ENCODE measurements at regions not wholly inside any gene's neighbourhood (a gene's known extent, or its start where the extent isn't known, plus 50 kb on each side); places are given as distances from the start of the nearest gene placed in this dataset.

DNA sequence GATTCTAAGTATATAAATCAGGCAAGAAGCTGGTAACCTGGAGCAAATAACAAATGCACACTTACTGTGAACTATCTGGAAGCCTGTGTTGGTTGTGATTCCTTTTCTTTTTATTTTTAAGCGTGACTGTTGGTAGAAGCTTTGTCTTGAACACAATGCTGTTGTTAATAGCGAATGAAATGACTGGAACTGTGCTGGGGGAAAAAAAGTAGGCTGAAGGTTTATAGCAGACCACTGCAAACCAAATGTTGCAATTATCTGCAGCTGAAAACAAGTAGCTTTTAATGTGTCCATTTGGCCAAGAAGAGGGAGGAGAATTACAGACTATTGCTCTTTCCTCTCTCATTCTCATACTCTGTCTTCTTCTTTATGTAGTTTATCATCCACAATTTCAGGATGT is 184.5 kb upstream of the DNAJC19 start (continued):
- TF ChIP-seq, protein P1, sequence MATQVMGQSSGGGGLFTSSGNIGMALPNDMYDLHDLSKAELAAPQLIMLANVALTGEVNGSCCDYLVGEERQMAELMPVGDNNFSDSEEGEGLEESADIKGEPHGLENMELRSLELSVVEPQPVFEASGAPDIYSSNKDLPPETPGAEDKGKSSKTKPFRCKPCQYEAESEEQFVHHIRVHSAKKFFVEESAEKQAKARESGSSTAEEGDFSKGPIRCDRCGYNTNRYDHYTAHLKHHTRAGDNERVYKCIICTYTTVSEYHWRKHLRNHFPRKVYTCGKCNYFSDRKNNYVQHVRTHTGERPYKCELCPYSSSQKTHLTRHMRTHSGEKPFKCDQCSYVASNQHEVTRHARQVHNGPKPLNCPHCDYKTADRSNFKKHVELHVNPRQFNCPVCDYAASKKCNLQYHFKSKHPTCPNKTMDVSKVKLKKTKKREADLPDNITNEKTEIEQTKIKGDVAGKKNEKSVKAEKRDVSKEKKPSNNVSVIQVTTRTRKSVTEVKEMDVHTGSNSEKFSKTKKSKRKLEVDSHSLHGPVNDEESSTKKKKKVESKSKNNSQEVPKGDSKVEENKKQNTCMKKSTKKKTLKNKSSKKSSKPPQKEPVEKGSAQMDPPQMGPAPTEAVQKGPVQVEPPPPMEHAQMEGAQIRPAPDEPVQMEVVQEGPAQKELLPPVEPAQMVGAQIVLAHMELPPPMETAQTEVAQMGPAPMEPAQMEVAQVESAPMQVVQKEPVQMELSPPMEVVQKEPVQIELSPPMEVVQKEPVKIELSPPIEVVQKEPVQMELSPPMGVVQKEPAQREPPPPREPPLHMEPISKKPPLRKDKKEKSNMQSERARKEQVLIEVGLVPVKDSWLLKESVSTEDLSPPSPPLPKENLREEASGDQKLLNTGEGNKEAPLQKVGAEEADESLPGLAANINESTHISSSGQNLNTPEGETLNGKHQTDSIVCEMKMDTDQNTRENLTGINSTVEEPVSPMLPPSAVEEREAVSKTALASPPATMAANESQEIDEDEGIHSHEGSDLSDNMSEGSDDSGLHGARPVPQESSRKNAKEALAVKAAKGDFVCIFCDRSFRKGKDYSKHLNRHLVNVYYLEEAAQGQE (IDR thresholded peaks at IDR 0.05; ENCODE audit: unreplicated experiment): no peak
- TF ChIP-seq NANOG (IDR thresholded peaks at IDR 0.05; ENCODE audit: borderline replicate concordance): no peak
- no peak for TF ChIP-seq EZH2 (IDR thresholded peaks at IDR 0.05; ENCODE audit: low read depth, unreplicated experiment)
- TF ChIP-seq, protein P2, sequence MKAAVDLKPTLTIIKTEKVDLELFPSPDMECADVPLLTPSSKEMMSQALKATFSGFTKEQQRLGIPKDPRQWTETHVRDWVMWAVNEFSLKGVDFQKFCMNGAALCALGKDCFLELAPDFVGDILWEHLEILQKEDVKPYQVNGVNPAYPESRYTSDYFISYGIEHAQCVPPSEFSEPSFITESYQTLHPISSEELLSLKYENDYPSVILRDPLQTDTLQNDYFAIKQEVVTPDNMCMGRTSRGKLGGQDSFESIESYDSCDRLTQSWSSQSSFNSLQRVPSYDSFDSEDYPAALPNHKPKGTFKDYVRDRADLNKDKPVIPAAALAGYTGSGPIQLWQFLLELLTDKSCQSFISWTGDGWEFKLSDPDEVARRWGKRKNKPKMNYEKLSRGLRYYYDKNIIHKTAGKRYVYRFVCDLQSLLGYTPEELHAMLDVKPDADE (IDR thresholded peaks at IDR 0.05): no peak

DNA sequence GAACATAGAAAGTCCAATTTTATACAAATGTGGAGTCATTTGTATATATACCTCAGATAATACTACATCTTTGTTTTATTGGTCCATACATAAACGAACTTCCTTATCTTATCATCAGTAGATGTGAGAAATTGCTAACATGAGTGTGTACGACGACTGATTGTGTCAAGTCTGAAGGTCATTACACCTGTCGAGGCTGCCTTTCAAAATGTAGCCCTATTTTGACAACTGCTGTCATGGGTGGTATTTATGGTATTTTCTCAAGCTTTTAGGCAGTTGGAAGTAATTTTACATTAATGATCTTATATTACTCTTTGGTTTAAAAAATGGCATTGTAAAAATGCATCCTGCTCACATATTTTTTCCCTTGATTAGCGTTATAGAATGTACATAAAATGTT is 183.7 kb upstream of the DNAJC19 start:
- no peak for ATAC-seq
- no peaks in the 10 kb centered on the region for H4K20me1 ChIP-seq (replicated peaks; ENCODE audit: insufficient read depth)
- no peaks in the 10 kb centered on the region for H3K36me3 Mint-ChIP-seq (ENCODE audit: low read depth)
- TF ChIP-seq JUNB (IDR thresholded peaks at IDR 0.05; ENCODE audit: unreplicated experiment) (no peak), EZH2phosphoT487 (IDR thresholded peaks at IDR 0.05; ENCODE audit: unreplicated experiment) (no peak), ZNF331 (CRISPR knock-in tag; IDR thresholded peaks at IDR 0.05; ENCODE audit: low read depth) (no peak), CREB1 (CRISPR knock-in tag; IDR thresholded peaks at IDR 0.05; ENCODE audit: low read depth) (no peak), NANOG (IDR thresholded peaks at IDR 0.05; ENCODE audit: borderline replicate concordance) (no peak)
- TF ChIP-seq, protein P3, sequence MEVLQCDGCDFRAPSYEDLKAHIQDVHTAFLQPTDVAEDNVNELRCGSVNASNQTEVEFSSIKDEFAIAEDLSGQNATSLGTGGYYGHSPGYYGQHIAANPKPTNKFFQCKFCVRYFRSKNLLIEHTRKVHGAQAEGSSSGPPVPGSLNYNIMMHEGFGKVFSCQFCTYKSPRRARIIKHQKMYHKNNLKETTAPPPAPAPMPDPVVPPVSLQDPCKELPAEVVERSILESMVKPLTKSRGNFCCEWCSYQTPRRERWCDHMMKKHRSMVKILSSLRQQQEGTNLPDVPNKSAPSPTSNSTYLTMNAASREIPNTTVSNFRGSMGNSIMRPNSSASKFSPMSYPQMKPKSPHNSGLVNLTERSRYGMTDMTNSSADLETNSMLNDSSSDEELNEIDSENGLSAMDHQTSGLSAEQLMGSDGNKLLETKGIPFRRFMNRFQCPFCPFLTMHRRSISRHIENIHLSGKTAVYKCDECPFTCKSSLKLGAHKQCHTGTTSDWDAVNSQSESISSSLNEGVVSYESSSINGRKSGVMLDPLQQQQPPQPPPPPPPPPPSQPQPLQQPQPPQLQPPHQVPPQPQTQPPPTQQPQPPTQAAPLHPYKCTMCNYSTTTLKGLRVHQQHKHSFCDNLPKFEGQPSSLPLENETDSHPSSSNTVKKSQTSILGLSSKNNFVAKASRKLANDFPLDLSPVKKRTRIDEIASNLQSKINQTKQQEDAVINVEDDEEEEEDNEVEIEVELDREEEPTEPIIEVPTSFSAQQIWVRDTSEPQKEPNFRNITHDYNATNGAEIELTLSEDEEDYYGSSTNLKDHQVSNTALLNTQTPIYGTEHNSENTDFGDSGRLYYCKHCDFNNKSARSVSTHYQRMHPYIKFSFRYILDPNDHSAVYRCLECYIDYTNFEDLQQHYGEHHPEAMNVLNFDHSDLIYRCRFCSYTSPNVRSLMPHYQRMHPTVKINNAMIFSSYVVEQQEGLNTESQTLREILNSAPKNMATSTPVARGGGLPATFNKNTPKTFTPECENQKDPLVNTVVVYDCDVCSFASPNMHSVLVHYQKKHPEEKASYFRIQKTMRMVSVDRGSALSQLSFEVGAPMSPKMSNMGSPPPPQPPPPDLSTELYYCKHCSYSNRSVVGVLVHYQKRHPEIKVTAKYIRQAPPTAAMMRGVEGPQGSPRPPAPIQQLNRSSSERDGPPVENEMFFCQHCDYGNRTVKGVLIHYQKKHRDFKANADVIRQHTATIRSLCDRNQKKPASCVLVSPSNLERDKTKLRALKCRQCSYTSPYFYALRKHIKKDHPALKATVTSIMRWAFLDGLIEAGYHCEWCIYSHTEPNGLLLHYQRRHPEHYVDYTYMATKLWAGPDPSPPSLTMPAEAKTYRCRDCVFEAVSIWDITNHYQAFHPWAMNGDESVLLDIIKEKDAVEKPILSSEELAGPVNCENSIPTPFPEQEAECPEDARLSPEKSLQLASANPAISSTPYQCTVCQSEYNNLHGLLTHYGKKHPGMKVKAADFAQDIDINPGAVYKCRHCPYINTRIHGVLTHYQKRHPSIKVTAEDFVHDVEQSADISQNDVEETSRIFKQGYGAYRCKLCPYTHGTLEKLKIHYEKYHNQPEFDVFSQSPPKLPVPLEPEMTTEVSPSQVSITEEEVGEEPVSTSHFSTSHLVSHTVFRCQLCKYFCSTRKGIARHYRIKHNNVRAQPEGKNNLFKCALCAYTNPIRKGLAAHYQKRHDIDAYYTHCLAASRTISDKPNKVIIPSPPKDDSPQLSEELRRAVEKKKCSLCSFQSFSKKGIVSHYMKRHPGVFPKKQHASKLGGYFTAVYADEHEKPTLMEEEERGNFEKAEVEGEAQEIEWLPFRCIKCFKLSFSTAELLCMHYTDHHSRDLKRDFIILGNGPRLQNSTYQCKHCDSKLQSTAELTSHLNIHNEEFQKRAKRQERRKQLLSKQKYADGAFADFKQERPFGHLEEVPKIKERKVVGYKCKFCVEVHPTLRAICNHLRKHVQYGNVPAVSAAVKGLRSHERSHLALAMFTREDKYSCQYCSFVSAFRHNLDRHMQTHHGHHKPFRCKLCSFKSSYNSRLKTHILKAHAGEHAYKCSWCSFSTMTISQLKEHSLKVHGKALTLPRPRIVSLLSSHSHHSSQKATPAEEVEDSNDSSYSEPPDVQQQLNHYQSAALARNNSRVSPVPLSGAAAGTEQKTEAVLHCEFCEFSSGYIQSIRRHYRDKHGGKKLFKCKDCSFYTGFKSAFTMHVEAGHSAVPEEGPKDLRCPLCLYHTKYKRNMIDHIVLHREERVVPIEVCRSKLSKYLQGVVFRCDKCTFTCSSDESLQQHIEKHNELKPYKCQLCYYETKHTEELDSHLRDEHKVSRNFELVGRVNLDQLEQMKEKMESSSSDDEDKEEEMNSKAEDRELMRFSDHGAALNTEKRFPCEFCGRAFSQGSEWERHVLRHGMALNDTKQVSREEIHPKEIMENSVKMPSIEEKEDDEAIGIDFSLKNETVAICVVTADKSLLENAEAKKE (CRISPR knock-in tag; IDR thresholded peaks at IDR 0.05): no peak
- TF ChIP-seq, protein P2 (IDR thresholded peaks at IDR 0.05): no peak
- TF ChIP-seq, protein P1 (IDR thresholded peaks at IDR 0.05; ENCODE audit: unreplicated experiment): no peak

More for the DNA sequence above, 183.7 kb upstream of the DNAJC19 start:
- H3K27me3 ChIP-seq (ENCODE audit: insufficient read depth): no peaks in the 10 kb centered on the region
- H3K9me2 ChIP-seq (ENCODE audit: insufficient read depth): no peaks in the 10 kb centered on the region
- DNase-seq (ENCODE audit: low spot score): no peak
- no peak overlapping the region for H3K4me2 ChIP-seq
- H3K4me1 ChIP-seq (ENCODE audit: insufficient read depth): peaks cover 5% of the 10 kb centered on the region; the same call in 1 of the 2 replicates
- peaks cover 14% of the 10 kb centered on the region for H3K4me1 Mint-ChIP-seq
- no peaks in the 10 kb centered on the region for H3F3A ChIP-seq (replicated peaks; ENCODE audit: low read depth)
- H2AFZ ChIP-seq: no peak overlapping the region
- no peak overlapping the region for H3K27ac Mint-ChIP-seq
- H3K9me3 Mint-ChIP-seq: no peaks in the 10 kb centered on the region
- H3K4me3 Mint-ChIP-seq: no peak overlapping the region
- H3K4me3 ChIP-seq: no peak overlapping the region
- H3K36me3 ChIP-seq (ENCODE audit: insufficient read depth): no peaks in the 10 kb centered on the region
- H3K27me3 Mint-ChIP-seq (ENCODE audit: insufficient read depth, low read depth, poor library complexity): no peaks in the 10 kb centered on the region
- no peaks in the 10 kb centered on the region for H3K79me2 ChIP-seq (replicated peaks; ENCODE audit: insufficient read depth)
- H3K27ac ChIP-seq (ENCODE audit: low read depth): no peak overlapping the region

All from GM23338 (cell line).